GM21576 (cell line): ENCODE measurements at regions not wholly inside any gene's neighbourhood (a gene's known extent, or its start where the extent isn't known, plus 50 kb on each side); places are given as distances from the start of the nearest gene placed in this dataset.
"Not testable (repeated sequence)": the region's sequence is repeated elsewhere in the genome, so short reads cannot be mapped to it uniquely, and the experiment has no call there.

Experiments
- ATAC-seq: cut with Tn5 transposase; IDR thresholded peaks from one replicate; pipeline ENCODE4 v1.9.1; 2021; ENCODE audit warnings: mild to moderate bottlenecking, moderate library complexity; ENCODE audit not compliant: unreplicated experiment

DNA sequence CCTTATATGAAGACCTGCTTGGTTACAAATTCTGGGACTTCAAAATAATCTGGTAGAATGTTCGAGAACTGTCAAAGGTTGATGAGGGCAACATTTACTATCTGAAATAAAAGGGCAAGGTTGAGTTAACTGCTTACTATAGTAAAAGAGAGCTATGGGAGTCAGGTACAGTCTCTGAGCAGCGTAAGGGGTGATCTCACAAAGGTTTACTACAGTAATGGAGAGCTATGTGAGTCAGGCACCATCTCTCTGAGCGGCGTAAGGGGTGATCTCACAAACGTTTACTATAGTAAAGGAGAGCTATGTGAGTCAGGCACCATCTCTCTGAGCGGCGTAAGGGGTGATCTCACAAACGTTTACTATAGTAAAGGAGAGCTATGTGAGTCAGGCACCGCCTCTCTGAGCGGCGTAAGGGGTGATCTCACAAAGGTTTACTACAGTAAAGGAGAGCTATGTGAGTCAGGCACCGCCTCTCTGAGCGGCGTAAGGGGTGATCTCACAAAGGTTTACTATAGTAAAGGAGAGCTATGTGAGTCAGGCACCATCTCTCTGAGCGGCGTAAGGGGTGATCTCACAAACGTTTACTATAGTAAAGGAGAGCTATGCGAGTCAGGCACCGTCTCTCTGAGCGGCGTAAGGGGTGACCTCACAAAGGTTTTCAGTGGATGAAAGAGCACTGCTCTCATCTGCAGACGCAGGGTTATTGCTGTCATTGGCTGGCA lies 439.6 kb upstream of the B3GAT1 start:
- not testable (repeated sequence) for ATAC-seq

GRCh38 chr11:134850566-134850965 lies 438.5 kb upstream of the B3GAT1 start:
- no peak for ATAC-seq

- ATAC-seq = no peak
Measured at GRCh38 chr11:134849833-134850232, 437.8 kb upstream of the B3GAT1 start.

- no peak for ATAC-seq
Measured at GRCh38 chr11:134847083-134847715, 435.2 kb upstream of the B3GAT1 start.

DNA sequence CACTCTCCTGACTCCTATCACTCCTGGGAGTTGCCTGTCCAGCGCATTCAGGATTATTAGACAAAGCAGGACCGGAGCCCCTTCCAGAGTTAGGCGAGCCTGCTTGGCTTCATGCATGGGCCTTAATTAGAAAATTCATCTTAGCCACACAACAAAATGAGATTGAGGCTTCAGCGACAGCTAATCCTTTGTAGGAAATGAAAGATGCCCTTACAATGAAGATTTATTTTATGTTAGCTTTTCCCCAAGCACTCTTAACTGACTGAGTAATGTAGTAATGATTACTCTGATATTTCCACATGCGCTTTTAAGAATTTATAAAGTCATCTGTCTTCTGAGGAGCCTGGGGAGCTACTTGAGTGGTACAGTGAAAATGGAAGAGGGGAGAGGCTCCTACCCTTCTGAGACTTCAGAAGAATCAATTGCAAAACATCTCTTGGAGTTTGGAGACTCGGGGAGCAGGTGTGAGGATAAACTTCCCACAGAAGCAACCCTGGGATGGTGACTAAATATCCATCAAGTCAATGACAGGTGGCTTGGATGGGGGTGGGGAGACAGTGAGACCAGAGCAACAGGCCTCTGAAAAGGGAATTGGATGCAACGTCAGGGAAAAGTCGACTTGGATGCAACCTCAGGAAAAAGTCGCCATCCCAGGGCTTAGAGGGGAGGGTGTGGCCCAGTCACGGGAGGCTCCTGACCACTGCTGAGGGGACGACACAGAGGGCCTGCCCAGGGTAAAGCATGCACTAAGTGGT lies 434.5 kb upstream of the B3GAT1 start:
- no peak for ATAC-seq

DNA sequence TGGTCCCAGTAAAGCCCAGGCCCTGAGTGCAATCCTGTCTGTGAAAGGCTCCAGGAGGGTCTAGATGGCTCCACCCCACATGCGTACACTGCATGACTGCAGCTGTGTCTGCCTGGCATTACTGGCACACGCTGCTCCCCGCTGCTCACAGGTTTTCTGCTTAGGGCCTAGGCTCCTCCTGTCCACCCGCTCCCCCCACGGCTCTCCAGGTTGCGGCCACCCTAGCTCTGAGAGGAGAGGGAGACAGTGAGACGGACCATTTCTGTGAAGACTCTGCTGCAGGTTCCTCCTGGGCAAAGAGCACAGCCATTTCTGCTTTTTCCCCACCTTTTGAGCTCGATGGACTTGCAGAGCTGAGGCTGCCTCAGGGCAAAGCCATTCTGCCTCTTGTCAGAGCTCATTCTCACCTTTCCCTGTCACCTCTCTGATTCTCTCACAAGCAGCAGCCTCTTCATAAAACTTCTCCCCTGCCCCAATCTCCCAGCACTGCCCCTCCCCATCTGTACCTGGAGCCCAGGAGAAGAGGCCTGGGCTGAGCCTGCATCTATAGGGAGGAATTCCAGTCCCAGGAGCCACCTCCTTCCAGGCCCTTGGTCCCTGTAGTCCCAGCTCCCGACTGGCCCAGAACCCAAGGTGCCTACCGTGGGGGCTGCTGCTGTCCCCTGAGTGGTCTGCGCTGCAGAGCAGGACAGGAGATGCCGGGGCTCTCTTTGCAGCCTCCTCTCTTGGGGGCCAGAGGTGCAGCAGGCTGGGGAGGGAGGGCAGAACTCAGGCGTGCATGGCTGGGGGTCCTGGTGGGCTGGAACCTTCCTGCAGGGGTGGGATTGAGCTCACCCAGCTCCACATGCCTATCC lies 433.7 kb upstream of the B3GAT1 start:
- no peak for ATAC-seq

GRCh38 chr11:134844838-134845237 lies 432.8 kb upstream of the B3GAT1 start:
- no peak for ATAC-seq

DNA sequence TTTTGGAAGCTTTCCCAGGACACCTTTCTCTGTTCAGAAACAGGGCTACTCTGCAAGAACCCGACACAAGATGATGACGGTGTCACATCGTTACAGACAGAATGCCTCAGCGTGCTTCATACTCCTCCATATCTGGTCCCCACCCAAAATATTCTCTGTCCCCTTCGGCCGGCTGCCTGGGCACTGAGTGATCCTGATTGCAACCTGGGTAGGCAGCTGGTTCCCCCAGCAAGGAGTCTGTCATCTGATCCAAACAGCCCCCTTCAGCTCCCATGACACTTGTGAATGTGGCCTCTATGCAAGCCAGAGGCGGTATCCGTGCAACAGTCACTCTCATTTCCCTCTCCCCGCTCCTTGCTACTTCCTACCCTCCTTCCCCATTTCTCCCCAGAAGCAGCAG lies 431.7 kb upstream of the B3GAT1 start:
- ATAC-seq = no peak

DNA sequence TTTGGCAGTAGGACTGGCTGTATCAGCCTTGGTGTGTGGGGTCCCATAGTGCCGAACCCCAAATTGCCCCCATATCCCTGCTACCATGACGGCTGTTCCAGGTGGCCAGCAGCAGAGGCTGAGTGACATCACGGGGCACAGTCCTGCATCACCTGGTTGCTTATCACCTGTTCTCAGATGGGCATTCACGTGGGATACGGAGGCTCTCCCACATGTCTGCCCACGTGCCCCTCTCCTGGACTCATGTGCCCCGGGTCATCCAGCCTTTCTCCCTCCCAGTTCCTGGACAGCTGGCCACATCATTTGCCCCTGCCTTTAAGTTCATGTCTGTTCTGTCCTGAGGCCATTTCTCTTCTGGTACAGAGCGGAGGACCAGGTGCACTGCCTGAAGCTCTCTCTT lies 431.0 kb upstream of the B3GAT1 start:
- ATAC-seq = no peak

- no peak for ATAC-seq
Measured at GRCh38 chr11:134841972-134842371, 429.9 kb upstream of the B3GAT1 start.

- no peak for ATAC-seq
Measured at GRCh38 chr11:134841411-134841810, 429.4 kb upstream of the B3GAT1 start.

DNA sequence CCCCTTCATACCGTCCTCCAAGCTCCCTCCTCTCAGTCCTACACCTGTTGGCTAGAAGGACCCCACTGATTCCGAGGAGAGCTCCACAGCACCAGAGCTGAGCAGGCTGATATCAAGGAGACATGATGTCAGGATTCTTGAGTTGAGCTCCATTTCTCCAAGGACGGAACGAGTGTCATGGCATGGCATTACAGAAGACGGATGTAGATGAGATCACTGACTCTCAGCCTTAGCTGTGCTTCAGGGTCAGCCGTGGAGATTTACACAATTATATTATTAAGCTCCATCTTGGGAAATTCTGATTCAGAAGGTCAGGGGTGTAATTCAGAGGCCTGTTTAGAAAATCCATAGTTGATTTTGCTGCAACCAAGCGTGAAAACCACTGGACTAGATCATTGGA lies 428.9 kb upstream of the B3GAT1 start:
- ATAC-seq = no peak

- ATAC-seq = not testable (repeated sequence)
Measured at GRCh38 chr11:134840165-134840564, 428.1 kb upstream of the B3GAT1 start.

GRCh38 chr11:134838708-134839107 lies 426.7 kb upstream of the B3GAT1 start:
- no peak for ATAC-seq

DNA sequence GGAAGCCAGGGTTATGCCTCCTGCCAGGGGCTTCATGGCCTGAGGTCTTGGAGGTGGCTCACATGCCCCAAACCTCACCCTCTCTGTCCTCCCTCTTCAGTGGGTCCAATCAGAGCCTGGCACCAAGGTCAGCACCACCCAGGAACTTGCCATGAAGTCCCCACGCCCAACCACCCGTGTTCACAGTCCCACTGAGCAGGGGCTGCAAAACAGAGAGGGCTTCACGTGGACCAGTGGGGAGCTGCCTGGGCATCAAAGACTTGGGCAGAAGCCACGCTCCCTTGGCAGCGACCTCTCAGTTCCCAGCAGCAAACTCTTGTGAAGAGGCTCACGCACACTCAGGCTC lies 425.8 kb upstream of the B3GAT1 start:
- no peak for ATAC-seq

DNA sequence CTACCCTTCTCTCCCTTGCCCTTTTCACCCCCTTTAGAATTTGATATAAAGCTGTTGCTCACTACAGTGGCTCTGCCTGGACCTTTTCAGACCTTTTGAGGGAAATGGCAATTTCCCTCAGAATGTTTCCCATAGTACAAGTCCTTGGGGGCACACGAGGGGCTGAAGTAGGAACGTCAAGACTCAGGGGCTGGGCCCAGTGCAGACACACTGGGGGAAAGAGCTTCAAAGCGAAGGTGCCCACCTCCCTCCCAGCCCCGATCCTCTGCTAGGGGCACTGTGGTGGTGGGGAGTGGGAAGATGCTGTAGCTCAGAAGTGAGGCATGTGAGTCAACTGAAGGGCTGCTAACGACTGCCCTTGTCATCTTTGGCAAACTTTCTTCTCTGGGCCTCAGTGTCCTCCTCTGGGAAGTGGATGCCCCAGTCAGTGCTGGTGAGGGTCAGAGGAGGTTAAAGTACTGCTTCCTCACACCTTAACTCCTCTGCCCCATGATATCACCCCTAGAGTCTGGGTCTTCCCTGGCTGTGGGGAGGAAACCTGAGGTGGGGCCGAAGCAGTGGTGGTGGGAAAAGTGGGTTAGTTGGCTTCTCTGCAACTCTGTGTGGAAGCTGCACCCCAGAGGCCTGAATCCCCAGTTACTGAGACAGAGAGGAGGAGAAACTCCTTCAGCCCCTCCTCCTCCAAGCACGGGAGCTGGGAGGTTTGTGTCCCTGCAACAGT lies 425.3 kb upstream of the B3GAT1 start:
- ATAC-seq = no peak

GRCh38 chr11:134836561-134836960 lies 424.5 kb upstream of the B3GAT1 start:
- no peak for ATAC-seq

GRCh38 chr11:134835561-134835960 lies 423.5 kb upstream of the B3GAT1 start:
- no peak for ATAC-seq

- ATAC-seq = no peak
Measured at GRCh38 chr11:134830312-134830711, 418.3 kb upstream of the B3GAT1 start.

DNA sequence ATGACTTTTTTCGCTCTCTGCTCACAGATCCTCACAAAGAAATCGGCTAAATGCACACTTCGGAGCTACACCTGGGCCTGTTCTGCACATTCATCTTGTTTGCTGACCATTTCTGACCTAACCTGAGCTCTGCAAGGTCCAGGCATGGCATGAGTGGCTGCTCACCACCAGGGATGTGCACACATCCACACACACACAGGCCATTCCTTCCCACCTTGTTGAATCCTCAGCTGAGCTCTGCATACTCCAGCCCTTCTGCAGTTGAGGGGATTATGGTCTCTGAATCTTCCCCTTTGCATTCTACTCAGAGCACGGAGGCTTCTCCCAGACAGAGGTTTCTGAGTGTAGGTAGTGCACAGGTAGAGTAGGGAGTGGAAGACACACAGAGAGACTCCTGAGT lies 411.9 kb upstream of the B3GAT1 start:
- ATAC-seq = no peak

- ATAC-seq = no peak
Measured at GRCh38 chr11:134822897-134823296, 410.9 kb upstream of the B3GAT1 start.
